ENCODE measurements at regions not wholly inside any gene's neighbourhood (a gene's known extent, or its start where the extent isn't known, plus 50 kb on each side); places are given as distances from the start of the nearest gene placed in this dataset.

DNA sequence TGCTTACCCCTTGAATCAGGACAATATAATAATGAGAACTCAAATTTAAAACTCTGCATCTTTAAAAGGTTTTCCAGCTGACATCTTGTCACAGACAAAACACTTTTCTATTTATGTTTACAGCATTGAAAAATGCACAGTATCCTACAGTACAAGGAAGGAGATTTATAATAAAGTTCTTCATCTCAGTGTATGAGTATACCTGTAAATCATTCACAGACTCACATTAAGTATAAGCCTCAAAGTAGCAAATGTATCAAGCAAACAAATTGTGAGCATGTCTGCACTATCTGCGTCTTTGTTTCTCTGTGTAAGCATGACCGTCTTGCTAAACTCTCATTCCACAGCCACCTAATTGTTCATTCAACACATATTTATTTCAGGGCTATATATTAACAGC is 52.8 kb downstream of the PPP1R2C start:
- Mint-ChIP-seq H3K9me3 (peaks cover 3% of the 10 kb centered on the region), H3K36me3 (no peaks in the 10 kb centered on the region), H3K4me1 (no peaks in the 10 kb centered on the region), H3K27ac (no peak overlapping the region), H3K4me3 (no peak overlapping the region), H3K27me3 (ENCODE audit: insufficient read depth, low read depth) (no peaks in the 10 kb centered on the region)
- DNase-seq (ENCODE audit: low spot score), result no peak
- Histone ChIP-seq H3K36me3 (no peaks in the 10 kb centered on the region), H2AFZ (replicated peaks) (no peak overlapping the region), H3K79me2 (ENCODE audit: low read depth) (no peaks in the 10 kb centered on the region), H3K9me3 (ENCODE audit: low read depth) (no peaks in the 10 kb centered on the region), H3K9ac (no peak overlapping the region), H3K4me2 (no peak overlapping the region), H3K27me3 (no peaks in the 10 kb centered on the region), H4K20me1 (ENCODE audit: low read depth) (no peaks in the 10 kb centered on the region), H3F3A (ENCODE audit: low read depth) (no peaks in the 10 kb centered on the region), H3K27ac (no peak overlapping the region), H3K4me3 (no peak overlapping the region), H3K4me1 (no peaks in the 10 kb centered on the region)
- TF ChIP-seq EZH2phosphoT487 (IDR thresholded peaks at IDR 0.05) (no peak), EZH2 (IDR thresholded peaks at IDR 0.05) (no peak)
- TF ChIP-seq, protein P1, sequence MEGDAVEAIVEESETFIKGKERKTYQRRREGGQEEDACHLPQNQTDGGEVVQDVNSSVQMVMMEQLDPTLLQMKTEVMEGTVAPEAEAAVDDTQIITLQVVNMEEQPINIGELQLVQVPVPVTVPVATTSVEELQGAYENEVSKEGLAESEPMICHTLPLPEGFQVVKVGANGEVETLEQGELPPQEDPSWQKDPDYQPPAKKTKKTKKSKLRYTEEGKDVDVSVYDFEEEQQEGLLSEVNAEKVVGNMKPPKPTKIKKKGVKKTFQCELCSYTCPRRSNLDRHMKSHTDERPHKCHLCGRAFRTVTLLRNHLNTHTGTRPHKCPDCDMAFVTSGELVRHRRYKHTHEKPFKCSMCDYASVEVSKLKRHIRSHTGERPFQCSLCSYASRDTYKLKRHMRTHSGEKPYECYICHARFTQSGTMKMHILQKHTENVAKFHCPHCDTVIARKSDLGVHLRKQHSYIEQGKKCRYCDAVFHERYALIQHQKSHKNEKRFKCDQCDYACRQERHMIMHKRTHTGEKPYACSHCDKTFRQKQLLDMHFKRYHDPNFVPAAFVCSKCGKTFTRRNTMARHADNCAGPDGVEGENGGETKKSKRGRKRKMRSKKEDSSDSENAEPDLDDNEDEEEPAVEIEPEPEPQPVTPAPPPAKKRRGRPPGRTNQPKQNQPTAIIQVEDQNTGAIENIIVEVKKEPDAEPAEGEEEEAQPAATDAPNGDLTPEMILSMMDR (IDR thresholded peaks at IDR 0.05), result no peak

DNA sequence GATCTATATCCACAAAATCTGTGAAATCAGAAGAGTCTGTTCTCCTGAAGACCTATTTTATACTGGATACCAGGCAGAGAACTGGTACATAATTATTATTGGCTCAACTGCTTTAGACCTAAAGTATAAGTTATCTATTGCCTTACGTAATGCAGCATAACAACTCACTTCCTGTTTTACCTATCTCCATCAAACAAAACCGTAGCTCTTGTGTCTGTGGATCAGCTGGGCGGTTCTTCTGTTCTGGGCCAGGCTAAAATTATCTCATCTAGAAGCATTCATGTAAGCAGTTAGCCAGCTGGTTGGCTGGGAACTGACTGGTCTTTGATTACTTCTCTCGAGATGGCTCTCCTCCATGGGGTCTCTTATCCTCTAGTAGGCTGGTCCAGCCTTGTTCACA is 57.8 kb downstream of the PPP1R2C start:
- Histone ChIP-seq H3K27me3 (no peaks in the 10 kb centered on the region), H3K79me2 (ENCODE audit: low read depth) (no peaks in the 10 kb centered on the region), H3K9me3 (ENCODE audit: low read depth) (no peaks in the 10 kb centered on the region), H3K4me1 (peaks cover 11% of the 10 kb centered on the region), H3K4me2 (no peak overlapping the region), H3K4me3 (no peak overlapping the region), H3K36me3 (no peaks in the 10 kb centered on the region), H3K27ac (no peak overlapping the region), H3F3A (ENCODE audit: low read depth) (peaks cover 8% of the 10 kb centered on the region), H3K9ac (no peak overlapping the region), H4K20me1 (ENCODE audit: low read depth) (no peaks in the 10 kb centered on the region), H2AFZ (replicated peaks) (no peak overlapping the region)
- Mint-ChIP-seq H3K4me3 (no peak overlapping the region), H3K27me3 (ENCODE audit: insufficient read depth, low read depth) (no peaks in the 10 kb centered on the region), H3K36me3 (no peaks in the 10 kb centered on the region), H3K9me3 (peaks cover 2% of the 10 kb centered on the region), H3K4me1 (peaks cover 8% of the 10 kb centered on the region), H3K27ac (no peak overlapping the region)
- TF ChIP-seq, protein P1 (IDR thresholded peaks at IDR 0.05), result no peak
- no peak for TF ChIP-seq EZH2phosphoT487 (IDR thresholded peaks at IDR 0.05)
- TF ChIP-seq EZH2 (IDR thresholded peaks at IDR 0.05), result no peak
- no peak for DNase-seq (ENCODE audit: low spot score)

DNA sequence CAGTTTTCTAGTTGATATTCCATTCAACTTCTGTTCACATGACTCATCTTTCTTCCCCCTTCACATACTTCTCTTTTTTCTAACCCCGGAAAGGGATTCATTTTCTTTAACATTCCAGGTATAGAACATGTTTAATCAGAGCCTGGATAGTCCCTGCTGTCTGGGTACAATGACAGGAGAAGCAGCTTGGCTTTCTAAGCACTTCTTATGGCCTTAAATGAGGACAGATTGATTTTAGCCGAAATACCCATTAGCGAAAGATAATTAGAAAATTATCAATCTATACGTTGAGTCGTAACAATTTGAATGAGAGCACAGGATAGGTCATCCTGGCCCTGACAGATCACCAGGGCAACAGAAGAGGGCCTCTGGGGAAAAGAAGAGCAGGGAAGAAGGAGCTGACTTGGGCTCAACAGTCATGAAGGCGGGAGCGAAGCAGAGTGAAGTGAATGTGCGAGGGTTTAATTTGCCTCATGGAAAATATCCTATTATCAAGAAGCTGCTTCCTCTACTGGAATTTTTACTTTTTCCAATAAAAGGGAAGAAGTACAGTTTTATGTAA is 62.2 kb downstream of the PPP1R2C start:
- H3K4me1 Mint-ChIP-seq, result peaks cover 10% of the 10 kb centered on the region
- Histone ChIP-seq H3K4me2 (peak overlapping the region; percentile 42), H3K9ac (no peak overlapping the region), H2AFZ (replicated peaks) (peak overlapping the region; percentile 100), H3K27me3 (no peaks in the 10 kb centered on the region), H3K4me1 (peaks cover 16% of the 10 kb centered on the region), H3K27ac (no peak overlapping the region), H4K20me1 (ENCODE audit: low read depth) (no peaks in the 10 kb centered on the region), H3F3A (ENCODE audit: low read depth) (peaks cover 8% of the 10 kb centered on the region), H3K36me3 (no peaks in the 10 kb centered on the region), H3K4me3 (no peak overlapping the region), H3K79me2 (ENCODE audit: low read depth) (no peaks in the 10 kb centered on the region), H3K9me3 (ENCODE audit: low read depth) (no peaks in the 10 kb centered on the region)
- H3K9me3 Mint-ChIP-seq, result peaks cover 2% of the 10 kb centered on the region
- TF ChIP-seq, protein P1 (IDR thresholded peaks at IDR 0.05), result no peak
- TF ChIP-seq EZH2phosphoT487 (IDR thresholded peaks at IDR 0.05) (no peak), EZH2 (IDR thresholded peaks at IDR 0.05) (no peak)
- no peaks in the 10 kb centered on the region for H3K36me3 Mint-ChIP-seq
- no peak overlapping the region for H3K4me3 Mint-ChIP-seq
- no peak overlapping the region for H3K27ac Mint-ChIP-seq
- H3K27me3 Mint-ChIP-seq (ENCODE audit: insufficient read depth, low read depth), result no peaks in the 10 kb centered on the region
- DNase-seq (ENCODE audit: low spot score), result no peak
